Adrenal gland (tissue), 9 donors: ENCODE measurements at regions not wholly inside any gene's neighbourhood (a gene's known extent, or its start where the extent isn't known, plus 50 kb on each side); places are given as distances from the start of the nearest gene placed in this dataset.

Experiments
- DNase-seq, 7 donors: peaks; one replicate each; pipeline ENCODE4 v3.0.0-alpha.2; 2019 to 2020
- H3K27ac ChIP-seq, 5 donors: fragments of 200-600 bp; sonication (generic) in 4 of 5; 1 replicate in 3 of 5; 2 replicates in 2 of 5; pipeline versions ENCODE4 v1.5.1 to v1.8.0; 2016 to 2020; ENCODE audit warnings: mild to moderate bottlenecking in 1 of 5
- H3K27me3 ChIP-seq: fragments of 200-600 bp; 2 replicates; pipeline ENCODE4 v1.8.0; 2021
- H3K36me3 ChIP-seq, 2 donors: fragments of 200-600 bp; replicated peaks in 1 of 2; 1 replicate in 1 of 2; 2 replicates in 1 of 2; pipeline versions ENCODE4 v1.5.1 to v1.8.0; 2018 to 2022
- H3K4me1 ChIP-seq, 2 donors: fragments of 200-600 bp; replicated peaks in 1 of 2; 1 replicate in 1 of 2; 2 replicates in 1 of 2; pipeline versions ENCODE4 v1.5.1 to v1.8.0; 2018 to 2021
- H3K4me3 ChIP-seq, 4 donors: fragments of 200-600 bp; sonication (generic) in 3 of 4; one replicate each; pipeline ENCODE4 v1.5.1; 2016 to 2018
- H3K9me3 ChIP-seq, 3 donors: fragments of 200-600 bp; sonication (generic) in 1 of 3; replicated peaks in 1 of 3; 1 replicate in 2 of 3; 2 replicates in 1 of 3; pipeline versions ENCODE4 v1.5.1 to v1.8.0; 2016 to 2021
- CTCF ChIP-seq, 6 experiments: fragments of 450-650 bp in 4 of 6; fragments of 200-600 bp in 2 of 6; sonication (generic) in 1 of 6; IDR thresholded peaks; 1 replicate in 5 of 6; 2 replicates in 1 of 6; pipeline versions ENCODE4 v1.5.1 to v1.8.0; 2016 to 2021; ENCODE audit warnings: antibody characterized with exemption in 6 of 6, mild to moderate bottlenecking in 2 of 6, moderate library complexity in 1 of 6
- POLR2A ChIP-seq, 2 donors: fragments of 450-650 bp; IDR thresholded peaks; one replicate each; pipeline ENCODE4 v1.6.1; 2017; ENCODE audit warnings: antibody characterized with exemption in 2 of 2, mild to moderate bottlenecking in 2 of 2, moderate library complexity in 1 of 2
- WGBS, 4 donors: extraction: QIAGEN DNeasy Blood & Tissue Kit in 2 of 4; methylation state at CpG; one replicate each; pipeline versions ENCODE4 v1.1.5 to v1.1.7; 2013 to 2017; 5-methylcytosine and 5-hydroxymethylcytosine counted together
- intact Hi-C, 2 donors: fragments of 100-400 bp; cut with DNase I; formaldehyde crosslinking; loops; one replicate each; pipeline versions ENCODE4 v1.14.1 to v1.15.0; 2022 to 2023
- donor health status: healthy with polysubstance abuse.
- donor health status: Bipolar disorder and iron deficiency.
- donor health status: DM: yes; HTN: yes; CAD: no.
- donor health status: DM: no; HTN: no; CAD: no.
- donor health status: DM: no; HTN: no; CAD: no.

GRCh38 chr2:164091673-164092072, 355.9 kb upstream of the FIGN start:
- DNase-seq = no peak
- intact Hi-C loops = no loop called here
- no peak overlapping the region for H3K4me3 ChIP-seq
- no peaks in the 10 kb centered on the region for H3K4me1 ChIP-seq
- H3K27ac ChIP-seq = no peak overlapping the region
- no peaks in the 10 kb centered on the region for H3K9me3 ChIP-seq
- no peaks in the 10 kb centered on the region for H3K27me3 ChIP-seq
- WGBS, 4 donors = 57 to 71% (median 67%) methylated on average over 4 of the region's 4 CpGs
- H3K36me3 ChIP-seq = no peaks in the 10 kb centered on the region
- TF ChIP-seq CTCF (IDR thresholded peaks at IDR 0.05) (no peak), POLR2A (IDR thresholded peaks at IDR 0.05) (no peak)

GRCh38 chr2:164090533-164090932, 354.7 kb upstream of the FIGN start:
- intact Hi-C loops = no loop called here
- TF ChIP-seq CTCF (IDR thresholded peaks at IDR 0.05) = no peak
- TF ChIP-seq POLR2A (IDR thresholded peaks at IDR 0.05) = no peak
- H3K4me3 ChIP-seq = no peak overlapping the region
- no peak for DNase-seq
- H3K4me1 ChIP-seq = no peaks in the 10 kb centered on the region
- no peaks in the 10 kb centered on the region for H3K27me3 ChIP-seq
- 49 to 58% (median 53%) methylated on average over 3 of the region's 3 CpGs for WGBS, 4 donors
- no peaks in the 10 kb centered on the region for H3K9me3 ChIP-seq
- no peaks in the 10 kb centered on the region for H3K36me3 ChIP-seq
- H3K27ac ChIP-seq = no peak overlapping the region

- Histone ChIP-seq H3K9me3 (no peaks in the 10 kb centered on the region), H3K27ac (no peak overlapping the region), H3K27me3 (no peaks in the 10 kb centered on the region), H3K36me3 (no peaks in the 10 kb centered on the region), H3K4me1 (no peaks in the 10 kb centered on the region), H3K4me3 (no peak overlapping the region)
- no peak for DNase-seq
- TF ChIP-seq CTCF (IDR thresholded peaks at IDR 0.05) (no peak), POLR2A (IDR thresholded peaks at IDR 0.05) (no peak)
- intact Hi-C loops = no loop called here
- 80 to 87% (median 80%) methylated on average over 2 of the region's 2 CpGs for WGBS, 4 donors
These were observed 348.3 kb upstream of the FIGN start for GRCh38 chr2:164084066-164084465.

GRCh38 chr2:164080486-164080885, 344.7 kb upstream of the FIGN start:
- H3K4me1 ChIP-seq = no peaks in the 10 kb centered on the region
- no peaks in the 10 kb centered on the region for H3K36me3 ChIP-seq
- no peaks in the 10 kb centered on the region for H3K27me3 ChIP-seq
- no peak overlapping the region for H3K27ac ChIP-seq
- no peaks in the 10 kb centered on the region for H3K9me3 ChIP-seq
- WGBS, 4 donors = 59 to 74% (median 67%) methylated on average over 2 of the region's 2 CpGs
- H3K4me3 ChIP-seq = no peak overlapping the region
- no peak for DNase-seq
- TF ChIP-seq POLR2A (IDR thresholded peaks at IDR 0.05) (no peak), CTCF (IDR thresholded peaks at IDR 0.05) (no peak)
- intact Hi-C loops = no loop called here
